Aorta (tissue), 5 donors: ENCODE measurements at regions not wholly inside any gene's neighbourhood (a gene's known extent, or its start where the extent isn't known, plus 50 kb on each side); places are given as distances from the start of the nearest gene placed in this dataset.

ENCODE experiments used
- ATAC-seq: fragments of 200-7000 bp; cut with Tn5 transposase; one replicate; pipeline ENCODE4 v1.9.1; 2022; ENCODE audit warnings: moderate library complexity; ENCODE audit not compliant: low FRiP score
- DNase-seq, 2 donors: peaks; one replicate each; pipeline ENCODE4 v3.0.0-alpha.2; 2020
- H3K27ac ChIP-seq, 2 donors: one replicate each; pipeline ENCODE4 v1.5.1; 2013; ENCODE audit warnings: low read length in 2 of 2, mild to moderate bottlenecking in 2 of 2, moderate library complexity in 2 of 2, control low read depth in 1 of 2, inconsistent platforms in 1 of 2, low read depth in 1 of 2
- H3K27me3 ChIP-seq, 2 donors: one replicate each; pipeline ENCODE4 v1.6.1; 2013; ENCODE audit warnings: control low read depth in 1 of 2, low read length in 1 of 2, mild to moderate bottlenecking in 1 of 2, moderate library complexity in 1 of 2; ENCODE audit not compliant: insufficient read depth in 2 of 2, control insufficient read depth in 1 of 2
- H3K36me3 ChIP-seq, 2 donors: one replicate each; pipeline ENCODE4 v1.6.1; 2013; ENCODE audit warnings: control low read depth in 1 of 2, low read length in 1 of 2, mild to moderate bottlenecking in 1 of 2; ENCODE audit not compliant: insufficient read depth in 2 of 2, control insufficient read depth in 1 of 2
- H3K4me1 ChIP-seq, 2 donors: one replicate each; pipeline ENCODE4 v1.6.1; 2013; ENCODE audit warnings: low read length in 2 of 2, control low read depth in 1 of 2, mild to moderate bottlenecking in 1 of 2, moderate library complexity in 1 of 2; ENCODE audit not compliant: insufficient read depth in 2 of 2, control insufficient read depth in 1 of 2
- H3K4me3 ChIP-seq, 2 donors: one replicate each; pipeline ENCODE4 v1.5.1; 2013; ENCODE audit warnings: low read length in 2 of 2, control low read depth in 1 of 2, mild to moderate bottlenecking in 1 of 2
- H3K9me3 ChIP-seq: one replicate; pipeline ENCODE4 v1.6.1; 2013; ENCODE audit warnings: mild to moderate bottlenecking, low read length; ENCODE audit not compliant: control insufficient read depth
- WGBS, 2 donors: extraction: QIAGEN DNeasy Blood & Tissue Kit; methylation state at CpG; one replicate each; pipeline ENCODE4 v1.1.7; 2013; 5-methylcytosine and 5-hydroxymethylcytosine counted together
- intact Hi-C, 2 donors: fragments of 100-400 bp; cut with DNase I; formaldehyde crosslinking; loops; one replicate each; pipeline versions ENCODE4 v1.14.2 to v1.15.0; 2022
- donor health status: healthy with polysubstance abuse.
- donor health status: Bipolar disorder and iron deficiency.
- donor health status: DM: no; HTN: no; CAD: no.
- donor health status: DM: no; HTN: no; CAD: no.
- donor health status: DM: yes; HTN: yes; CAD: no.

GRCh38 chr14:65938738-65939137 lies 526.2 kb downstream of the FUT8 start:
- Histone ChIP-seq H3K9me3 (no peaks in the 10 kb centered on the region), H3K4me1 (no peaks in the 10 kb centered on the region), H3K27ac (no peak overlapping the region), H3K27me3 (no peaks in the 10 kb centered on the region), H3K4me3 (no peak overlapping the region), H3K36me3 (no peaks in the 10 kb centered on the region)
- DNase-seq, result no peak
- 44 to 52% methylated on average over 2 of the region's 2 CpGs for WGBS, 2 donors
- intact Hi-C loops, result no loop called here
- no peak for ATAC-seq

GRCh38 chr14:65939184-65939583 lies 526.7 kb downstream of the FUT8 start:
- WGBS, 2 donors, result 34 to 59% methylated on average over 1 of the region's 1 CpG
- H3K9me3 ChIP-seq, result no peaks in the 10 kb centered on the region
- no peaks in the 10 kb centered on the region for H3K27me3 ChIP-seq
- intact Hi-C loops, result no loop called here
- H3K36me3 ChIP-seq, result no peaks in the 10 kb centered on the region
- H3K4me3 ChIP-seq, result no peak overlapping the region
- H3K27ac ChIP-seq, result no peak overlapping the region
- ATAC-seq (no peak), DNase-seq (no peak)
- H3K4me1 ChIP-seq, result no peaks in the 10 kb centered on the region

GRCh38 chr14:65940056-65940735 lies 527.7 kb downstream of the FUT8 start:
- H3K36me3 ChIP-seq, result no peaks in the 10 kb centered on the region
- H3K27me3 ChIP-seq, result no peaks in the 10 kb centered on the region
- H3K9me3 ChIP-seq, result no peaks in the 10 kb centered on the region
- no peak for ATAC-seq
- no peak for DNase-seq
- intact Hi-C loops, result no loop called here
- 72 to 80% methylated on average over 9 of the region's 9 CpGs for WGBS, 2 donors
- no peak overlapping the region for H3K4me3 ChIP-seq
- H3K4me1 ChIP-seq, result no peaks in the 10 kb centered on the region
- no peak overlapping the region for H3K27ac ChIP-seq

- H3K36me3 ChIP-seq, result no peaks in the 10 kb centered on the region
- no peaks in the 10 kb centered on the region for H3K9me3 ChIP-seq
- H3K4me1 ChIP-seq, result no peaks in the 10 kb centered on the region
- WGBS, 2 donors, result 54 to 59% methylated on average over 4 of the region's 4 CpGs
- ATAC-seq, result no peak
- no peak overlapping the region for H3K27ac ChIP-seq
- intact Hi-C loops, result no loop called here
- no peak for DNase-seq
- no peak overlapping the region for H3K4me3 ChIP-seq
- H3K27me3 ChIP-seq, result no peaks in the 10 kb centered on the region
These were observed 528.6 kb downstream of the FUT8 start for GRCh38 chr14:65941091-65941490.

- Histone ChIP-seq H3K27me3 (no peaks in the 10 kb centered on the region), H3K36me3 (no peaks in the 10 kb centered on the region), H3K27ac (no peak overlapping the region), H3K4me3 (no peak overlapping the region), H3K4me1 (no peaks in the 10 kb centered on the region), H3K9me3 (no peaks in the 10 kb centered on the region)
- DNase-seq (no peak), ATAC-seq (no peak)
- intact Hi-C loops, result no loop called here
These were observed 530.6 kb downstream of the FUT8 start for GRCh38 chr14:65943150-65943549.

- Histone ChIP-seq H3K27me3 (no peaks in the 10 kb centered on the region), H3K27ac (no peak overlapping the region), H3K4me3 (no peak overlapping the region), H3K36me3 (no peaks in the 10 kb centered on the region), H3K9me3 (no peaks in the 10 kb centered on the region), H3K4me1 (no peaks in the 10 kb centered on the region)
- 82 to 86% methylated on average over 5 of the region's 5 CpGs for WGBS, 2 donors
- intact Hi-C loops, result no loop called here
- no peak for ATAC-seq
- DNase-seq, result no peak
These were observed 531.4 kb downstream of the FUT8 start for GRCh38 chr14:65943916-65944410.

GRCh38 chr14:65945327-65945726 lies 532.8 kb downstream of the FUT8 start:
- no peaks in the 10 kb centered on the region for H3K36me3 ChIP-seq
- H3K27ac ChIP-seq, result no peak overlapping the region
- H3K4me3 ChIP-seq, result no peak overlapping the region
- H3K4me1 ChIP-seq, result no peaks in the 10 kb centered on the region
- H3K27me3 ChIP-seq, result no peaks in the 10 kb centered on the region
- no peaks in the 10 kb centered on the region for H3K9me3 ChIP-seq
- no peak for ATAC-seq
- no peak for DNase-seq
- intact Hi-C loops, result no loop called here
- 63 to 79% methylated on average over 3 of the region's 3 CpGs for WGBS, 2 donors

GRCh38 chr14:65946494-65946893 lies 534.0 kb downstream of the FUT8 start:
- H3K9me3 ChIP-seq, result no peaks in the 10 kb centered on the region
- DNase-seq (no peak), ATAC-seq (no peak)
- H3K36me3 ChIP-seq, result no peaks in the 10 kb centered on the region
- no peak overlapping the region for H3K27ac ChIP-seq
- no peaks in the 10 kb centered on the region for H3K4me1 ChIP-seq
- intact Hi-C loops, result no loop called here
- H3K27me3 ChIP-seq, result no peaks in the 10 kb centered on the region
- H3K4me3 ChIP-seq, result no peak overlapping the region
- 77 to 87% methylated on average over 4 of the region's 4 CpGs for WGBS, 2 donors

GRCh38 chr14:65948302-65948701 lies 535.8 kb downstream of the FUT8 start:
- Histone ChIP-seq H3K27me3 (no peaks in the 10 kb centered on the region), H3K4me3 (no peak overlapping the region), H3K36me3 (no peaks in the 10 kb centered on the region), H3K4me1 (no peaks in the 10 kb centered on the region), H3K27ac (no peak overlapping the region), H3K9me3 (no peaks in the 10 kb centered on the region)
- intact Hi-C loops, result no loop called here
- WGBS, 2 donors, result 63 to 65% methylated on average over 8 of the region's 8 CpGs
- DNase-seq (no peak), ATAC-seq (no peak)
